Embryonic facial prominence (tissue), 1 donor: ENCODE measurements at regions not wholly inside any gene's neighbourhood (a gene's known extent, or its start where the extent isn't known, plus 50 kb on each side); places are given as distances from the start of the nearest gene placed in this dataset.
"Not testable (repeated sequence)": the region's sequence is repeated elsewhere in the genome, so short reads cannot be mapped to it uniquely, and the experiment has no call there.

ENCODE experiments used
- DNase-seq: peaks from one replicate; pipeline ENCODE4 v3.0.0-alpha.2; 2016; ENCODE audit errors: extremely low spot score

GRCh38 chr2:8234253-8234652 is 447.6 kb upstream of the ID2 start:
- no peak for DNase-seq

DNA sequence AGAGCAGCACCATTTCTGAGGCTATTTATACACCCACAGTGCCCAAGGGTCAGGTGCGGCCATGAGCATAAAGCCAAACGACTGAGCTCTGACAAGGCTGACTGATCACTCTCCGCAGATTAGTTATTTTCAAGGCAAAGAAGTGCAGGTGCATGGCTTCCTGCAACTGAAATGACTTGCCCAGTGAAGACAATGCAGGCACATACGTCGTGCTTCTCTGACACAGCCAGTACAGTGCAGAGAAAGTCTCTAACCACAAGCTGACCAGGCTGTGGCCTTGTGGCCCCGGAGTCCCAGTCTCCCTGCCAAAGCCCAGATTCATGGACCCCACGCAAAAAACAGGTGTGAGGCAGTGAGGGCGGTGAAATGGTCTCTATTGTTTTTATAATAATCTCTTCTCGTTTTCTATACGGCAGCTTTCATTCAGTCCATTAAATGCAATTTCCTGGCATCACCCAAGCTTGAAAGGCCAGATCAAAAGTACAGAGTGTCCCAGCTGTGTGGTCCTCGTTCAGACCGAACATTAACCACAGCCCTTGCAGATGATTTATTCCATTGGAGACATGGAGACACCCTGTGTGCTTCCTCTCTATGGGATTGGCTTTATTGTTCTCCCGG is 447.0 kb upstream of the ID2 start:
- no peak for DNase-seq

DNA sequence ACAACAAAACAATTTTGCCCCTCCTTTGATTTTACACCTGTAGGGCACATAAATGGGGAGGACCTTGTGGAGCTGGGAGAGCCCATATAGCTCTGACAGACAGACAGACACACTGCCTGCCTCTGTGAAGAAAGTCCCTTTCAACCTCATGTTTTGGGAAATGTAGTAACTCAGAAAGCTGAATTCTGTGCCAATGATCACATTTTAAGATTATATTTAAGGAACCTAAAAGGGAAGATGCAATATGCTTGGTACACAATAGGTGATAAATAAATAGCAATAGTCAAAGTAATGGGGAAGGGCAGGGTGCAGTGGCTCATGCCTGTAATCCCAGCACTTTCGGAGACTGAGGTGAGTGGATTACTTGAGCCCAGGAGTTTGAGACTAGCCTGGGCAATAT is 446.4 kb upstream of the ID2 start:
- no peak for DNase-seq

GRCh38 chr2:8236391-8236790 is 445.5 kb upstream of the ID2 start:
- no peak for DNase-seq

GRCh38 chr2:8238521-8239230 is 443.2 kb upstream of the ID2 start:
- no peak for DNase-seq

- DNase-seq = no peak
These were observed 442.2 kb upstream of the ID2 start for GRCh38 chr2:8239531-8240088.

GRCh38 chr2:8241317-8241716 is 440.5 kb upstream of the ID2 start:
- no peak for DNase-seq

GRCh38 chr2:8242739-8243138 is 439.1 kb upstream of the ID2 start:
- DNase-seq = no peak

GRCh38 chr2:8243748-8244400 is 438.0 kb upstream of the ID2 start:
- no peak for DNase-seq

- DNase-seq = no peak
These were observed 437.2 kb upstream of the ID2 start for GRCh38 chr2:8244639-8245038.

- DNase-seq = no peak
These were observed 435.7 kb upstream of the ID2 start for GRCh38 chr2:8246137-8246536.

GRCh38 chr2:8247905-8248622 is 433.8 kb upstream of the ID2 start:
- DNase-seq = no peak

DNA sequence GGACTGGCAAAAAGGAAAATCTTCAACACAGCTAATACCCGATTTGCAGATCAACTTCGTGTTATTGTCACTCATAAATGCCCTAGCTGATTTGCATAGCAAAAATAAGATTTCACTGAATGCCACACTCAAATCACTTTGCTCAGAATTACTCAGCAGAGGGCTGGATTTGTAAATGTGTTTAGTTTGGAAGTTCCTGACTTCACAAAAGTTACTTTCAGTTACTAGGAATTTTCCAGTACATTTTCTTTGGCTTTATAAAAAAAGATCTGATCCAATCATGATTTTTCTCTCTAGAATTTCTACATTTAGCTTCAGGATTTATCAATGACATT is 433.3 kb upstream of the ID2 start:
- DNase-seq = no peak

DNA sequence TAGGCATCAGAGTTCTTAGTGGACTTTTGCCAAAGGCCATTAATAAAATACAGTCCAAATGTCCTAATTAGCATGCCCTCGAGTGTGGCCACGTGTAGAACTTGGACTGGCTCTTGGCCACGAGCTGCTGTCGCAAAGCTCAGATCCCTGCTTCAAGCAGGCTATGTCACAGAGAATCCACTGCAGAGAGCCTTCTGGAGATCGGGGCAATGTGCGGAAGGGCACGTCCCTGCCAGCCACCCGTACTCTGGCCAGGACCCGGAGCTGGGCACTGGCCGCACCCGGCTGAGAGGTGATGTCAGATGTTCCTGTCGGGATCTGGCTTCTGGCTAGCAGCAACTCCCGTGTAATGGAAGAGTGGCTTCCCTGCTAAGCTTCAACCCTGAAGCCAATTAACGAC is 432.7 kb upstream of the ID2 start:
- DNase-seq = no peak

- DNase-seq = no peak
These were observed 432.1 kb upstream of the ID2 start for GRCh38 chr2:8249769-8250168.

- not testable (repeated sequence) for DNase-seq
These were observed 431.6 kb upstream of the ID2 start for GRCh38 chr2:8250290-8250689.

DNA sequence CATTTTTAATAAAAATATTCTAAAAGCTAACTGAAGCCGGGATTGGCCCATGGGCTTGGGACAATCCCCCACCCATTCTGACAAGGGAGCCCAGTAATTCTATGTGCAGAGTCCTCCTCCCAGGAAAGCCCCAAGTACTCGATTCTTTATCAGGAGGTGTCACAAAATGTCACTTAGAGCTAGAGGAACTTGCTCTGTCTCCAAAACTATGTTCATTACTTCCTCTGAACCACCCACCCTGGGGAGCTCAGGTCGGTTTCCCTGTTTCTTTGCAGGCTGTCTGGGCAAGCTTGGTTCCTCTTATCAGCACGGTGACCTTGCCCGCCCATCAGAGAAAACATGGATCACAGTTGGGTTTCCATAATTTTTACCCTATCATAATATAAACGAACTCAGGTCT is 430.6 kb upstream of the ID2 start:
- DNase-seq = no peak

- DNase-seq = no peak
These were observed 430.0 kb upstream of the ID2 start for GRCh38 chr2:8251856-8252255.

- no peak for DNase-seq
These were observed 428.7 kb upstream of the ID2 start for GRCh38 chr2:8252997-8253694.

DNA sequence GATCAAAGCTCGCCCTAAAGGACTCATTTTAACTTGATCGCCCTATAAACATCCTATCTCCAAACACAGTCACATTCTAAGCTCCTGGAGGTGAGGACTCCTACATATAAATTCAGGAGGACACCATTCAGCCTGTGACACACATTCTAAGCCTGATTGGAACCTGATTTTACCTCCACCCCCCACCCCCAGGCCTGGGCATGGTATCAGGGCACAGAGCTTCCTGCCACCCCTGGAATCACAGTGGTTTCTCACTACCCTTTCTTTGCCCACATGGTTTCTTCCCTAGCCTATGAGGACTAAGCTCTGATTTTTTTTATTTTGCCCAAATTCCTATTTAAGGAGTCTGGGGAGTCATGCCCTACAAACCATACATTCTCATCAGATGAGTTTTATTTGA is 428.1 kb upstream of the ID2 start:
- DNase-seq = no peak

DNA sequence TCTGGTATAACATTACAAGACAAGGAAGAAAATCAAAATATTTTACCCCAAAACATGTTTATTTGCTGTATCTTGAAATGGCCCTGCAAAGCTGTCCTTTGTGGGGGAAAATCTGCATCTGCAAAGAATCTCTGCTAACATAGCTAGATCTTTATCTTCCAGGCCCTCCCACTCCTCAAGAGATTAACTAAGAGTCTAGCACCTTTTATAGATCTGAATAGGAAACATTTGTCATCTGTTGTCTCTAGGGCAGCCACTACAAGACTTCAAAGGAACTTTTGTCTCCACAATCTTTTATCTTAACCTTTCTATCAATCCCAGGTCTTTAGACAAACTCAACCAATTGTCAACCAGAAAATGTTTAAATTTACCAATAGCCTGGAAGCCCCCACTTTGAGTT is 427.6 kb upstream of the ID2 start:
- not testable (repeated sequence) for DNase-seq
